Activated CD8-positive, alpha-beta memory T cell treated with anti-CD3 and anti-CD28 coated beads for 4 hours (primary cell): ENCODE measurements at regions not wholly inside any gene's neighbourhood (a gene's known extent, or its start where the extent isn't known, plus 50 kb on each side); places are given as distances from the start of the nearest gene placed in this dataset.
"Not testable (repeated sequence)": the region's sequence is repeated elsewhere in the genome, so short reads cannot be mapped to it uniquely, and the experiment has no call there.

Experiments used
- DNase-seq, 2 donors: peaks; one replicate each; pipeline ENCODE4 v3.0.0-alpha.2; 2020; ENCODE audit warnings: low read depth in 2 of 2

GRCh38 chr3:182397164-182397563, 396.1 kb upstream of the ATP11B start:
- no peak for DNase-seq

- DNase-seq, result no peak
Observed at GRCh38 chr3:182399978-182400737, 393.1 kb upstream of the ATP11B start.

GRCh38 chr3:182400838-182401237, 392.5 kb upstream of the ATP11B start:
- no peak for DNase-seq

GRCh38 chr3:182404031-182404430, 389.3 kb upstream of the ATP11B start:
- DNase-seq, result no peak

- DNase-seq, result no peak
Observed at GRCh38 chr3:182405759-182406158, 387.5 kb upstream of the ATP11B start.

- no peak for DNase-seq
Observed at GRCh38 chr3:182406786-182407185, 386.5 kb upstream of the ATP11B start.

- DNase-seq, result no peak
Observed at GRCh38 chr3:182410051-182410450, 383.3 kb upstream of the ATP11B start.

- no peak for DNase-seq
Observed at GRCh38 chr3:182412066-182412465, 381.2 kb upstream of the ATP11B start.

- DNase-seq, result no peak
Observed at GRCh38 chr3:182413061-182413460, 380.2 kb upstream of the ATP11B start.

- no peak for DNase-seq
Observed at GRCh38 chr3:182413682-182414081, 379.6 kb upstream of the ATP11B start.

- DNase-seq, result no peak
Observed at GRCh38 chr3:182414586-182414985, 378.7 kb upstream of the ATP11B start.

- no peak for DNase-seq
Observed at GRCh38 chr3:182420741-182421140, 372.6 kb upstream of the ATP11B start.

- DNase-seq, result no peak
Observed at GRCh38 chr3:182424006-182424405, 369.3 kb upstream of the ATP11B start.

GRCh38 chr3:182425926-182426718, 367.2 kb upstream of the ATP11B start:
- not testable (repeated sequence) for DNase-seq

GRCh38 chr3:182431972-182432371, 361.3 kb upstream of the ATP11B start:
- not testable (repeated sequence) for DNase-seq

- DNase-seq, result no peak
Observed at GRCh38 chr3:182435860-182436259, 357.4 kb upstream of the ATP11B start.

GRCh38 chr3:182436547-182436946, 356.8 kb upstream of the ATP11B start:
- no peak for DNase-seq

- DNase-seq, result no peak
Observed at GRCh38 chr3:182438398-182438797, 354.9 kb upstream of the ATP11B start.

GRCh38 chr3:182440101-182440500, 353.2 kb upstream of the ATP11B start:
- no peak for DNase-seq

GRCh38 chr3:182445576-182445975, 347.7 kb upstream of the ATP11B start:
- no peak for DNase-seq

- DNase-seq, result no peak
Observed at GRCh38 chr3:182450942-182451787, 342.1 kb upstream of the ATP11B start.

- no peak for DNase-seq
Observed at GRCh38 chr3:182451871-182452270, 341.4 kb upstream of the ATP11B start.
